ENCODE measurements at regions not wholly inside any gene's neighbourhood (a gene's known extent, or its start where the extent isn't known, plus 50 kb on each side); places are given as distances from the start of the nearest gene placed in this dataset.

- TF ChIP-seq SIN3A (IDR thresholded peaks at IDR 0.05; ENCODE audit: borderline replicate concordance, insufficient read depth, low read length) (no peak), REST (IDR thresholded peaks at IDR 0.05; ENCODE audit: insufficient read depth in 1 of 2, low read depth in 2 of 2, low read length in 2 of 2) (no peak), POLR2AphosphoS5 (IDR thresholded peaks at IDR 0.05; ENCODE audit: low read depth, low read length) (no peak), FOXP2 (optimal IDR thresholded peaks at IDR 0.05; ENCODE audit: borderline replicate concordance, extremely low read depth, extremely low read length, insufficient read depth) (no peak)
Observed at GRCh38 chr13:22933571-22934181, 247.1 kb upstream of the SGCG start.

- TF ChIP-seq POLR2AphosphoS5 (IDR thresholded peaks at IDR 0.05; ENCODE audit: low read depth, low read length) (no peak), TAF1 (IDR thresholded peaks at IDR 0.05; ENCODE audit: borderline replicate concordance, insufficient read depth, low read length) (no peak), SIN3A (IDR thresholded peaks at IDR 0.05; ENCODE audit: borderline replicate concordance, insufficient read depth, low read length) (no peak), FOXP2 (optimal IDR thresholded peaks at IDR 0.05; ENCODE audit: borderline replicate concordance, extremely low read depth, extremely low read length, insufficient read depth) (no peak), REST (IDR thresholded peaks at IDR 0.05; ENCODE audit: insufficient read depth in 1 of 2, low read depth in 2 of 2, low read length in 2 of 2) (no peak)
Observed at GRCh38 chr13:22934744-22935523, 245.8 kb upstream of the SGCG start.

GRCh38 chr13:22936228-22936627, 244.6 kb upstream of the SGCG start:
- TF ChIP-seq POLR2AphosphoS5 (IDR thresholded peaks at IDR 0.05; ENCODE audit: low read depth, low read length): no peak
- no peak for TF ChIP-seq FOXP2 (optimal IDR thresholded peaks at IDR 0.05; ENCODE audit: borderline replicate concordance, extremely low read depth, extremely low read length, insufficient read depth)
- no peak for TF ChIP-seq TAF1 (IDR thresholded peaks at IDR 0.05; ENCODE audit: borderline replicate concordance, insufficient read depth, low read length)
- no peak for TF ChIP-seq REST (IDR thresholded peaks at IDR 0.05; ENCODE audit: insufficient read depth in 1 of 2, low read depth in 2 of 2, low read length in 2 of 2)
- no peak for TF ChIP-seq SIN3A (IDR thresholded peaks at IDR 0.05; ENCODE audit: borderline replicate concordance, insufficient read depth, low read length)

- no peak for TF ChIP-seq TAF1 (IDR thresholded peaks at IDR 0.05; ENCODE audit: borderline replicate concordance, insufficient read depth, low read length)
- TF ChIP-seq SIN3A (IDR thresholded peaks at IDR 0.05; ENCODE audit: borderline replicate concordance, insufficient read depth, low read length): no peak
- no peak for TF ChIP-seq POLR2AphosphoS5 (IDR thresholded peaks at IDR 0.05; ENCODE audit: low read depth, low read length)
- no peak for TF ChIP-seq REST (IDR thresholded peaks at IDR 0.05; ENCODE audit: insufficient read depth in 1 of 2, low read depth in 2 of 2, low read length in 2 of 2)
- TF ChIP-seq FOXP2 (optimal IDR thresholded peaks at IDR 0.05; ENCODE audit: borderline replicate concordance, extremely low read depth, extremely low read length, insufficient read depth): no peak
Observed at GRCh38 chr13:22937241-22937640, 243.5 kb upstream of the SGCG start.
